ENCODE measurements at regions not wholly inside any gene's neighbourhood (a gene's known extent, or its start where the extent isn't known, plus 50 kb on each side); places are given as distances from the start of the nearest gene placed in this dataset.

DNA sequence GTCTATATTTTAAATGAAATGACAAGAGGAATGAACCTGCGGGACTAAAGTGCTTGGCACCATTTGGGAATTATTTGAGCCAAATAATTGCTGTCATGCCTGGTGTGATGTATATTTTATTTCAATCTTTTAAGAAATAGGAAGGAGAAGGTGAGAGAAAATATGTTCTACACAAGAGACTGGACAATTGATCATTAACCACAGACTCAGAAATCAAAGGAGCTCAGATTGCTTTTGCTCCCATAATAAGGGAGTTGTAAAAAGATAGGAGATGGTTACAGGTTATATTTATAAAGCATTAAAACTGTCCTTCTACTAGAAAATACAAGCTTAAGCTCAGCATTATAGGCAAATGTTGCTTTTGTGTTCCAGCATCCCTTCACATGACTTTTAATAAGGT lies 515.2 kb upstream of the SULF2 start:
- DNase-seq (ENCODE audit: low read depth) = no peak

GRCh38 chr20:48298851-48299484 lies 513.7 kb upstream of the SULF2 start:
- DNase-seq (ENCODE audit: low read depth) = peak; percentile 49

GRCh38 chr20:48298433-48298832 lies 513.2 kb upstream of the SULF2 start:
- no peak for DNase-seq (ENCODE audit: low read depth)

GRCh38 chr20:48295966-48296421 lies 510.7 kb upstream of the SULF2 start:
- no peak for DNase-seq (ENCODE audit: low read depth)

DNA sequence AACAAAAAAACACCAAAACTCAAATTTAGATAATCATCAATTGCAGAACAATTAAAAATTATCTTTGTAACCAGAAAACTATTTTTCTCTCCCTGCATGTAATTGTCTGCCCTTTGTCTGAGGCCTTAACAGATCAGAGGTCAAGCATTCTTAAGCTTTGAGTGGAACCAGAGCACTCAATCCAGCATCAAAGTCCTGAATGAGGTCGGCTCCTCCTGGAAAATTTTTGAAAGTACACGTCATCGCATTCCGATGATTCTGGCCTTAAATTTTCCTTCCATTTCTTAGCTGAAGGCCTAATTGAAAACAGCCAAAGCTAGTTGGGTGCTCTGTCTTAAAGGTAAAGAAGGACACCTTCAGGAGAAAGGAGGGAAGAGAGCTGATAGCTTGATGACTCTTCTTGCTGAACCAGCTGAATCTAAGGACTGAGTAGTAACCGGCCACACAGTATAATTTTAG lies 510.2 kb upstream of the SULF2 start:
- DNase-seq (ENCODE audit: low read depth) = peak; percentile 92

DNA sequence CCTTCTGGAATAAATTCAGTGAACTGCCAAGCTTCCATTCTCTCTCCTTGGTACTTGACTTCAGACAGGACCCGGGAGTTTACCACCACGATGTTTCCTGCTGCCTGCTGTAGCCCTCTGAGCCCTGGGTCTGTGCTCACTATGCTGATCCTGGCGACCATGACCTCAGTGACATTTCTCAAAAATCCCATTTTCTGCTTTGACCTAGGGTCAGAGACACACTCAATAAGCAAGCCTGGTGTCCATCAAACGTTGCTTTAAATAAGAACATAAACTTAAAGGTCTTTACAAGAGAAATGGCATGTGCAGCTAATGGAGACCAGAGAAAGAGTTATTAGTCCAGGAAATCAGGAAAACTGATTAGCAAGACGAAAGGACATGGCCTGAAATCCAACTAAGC lies 509.7 kb upstream of the SULF2 start:
- DNase-seq (ENCODE audit: low read depth) = no peak

DNA sequence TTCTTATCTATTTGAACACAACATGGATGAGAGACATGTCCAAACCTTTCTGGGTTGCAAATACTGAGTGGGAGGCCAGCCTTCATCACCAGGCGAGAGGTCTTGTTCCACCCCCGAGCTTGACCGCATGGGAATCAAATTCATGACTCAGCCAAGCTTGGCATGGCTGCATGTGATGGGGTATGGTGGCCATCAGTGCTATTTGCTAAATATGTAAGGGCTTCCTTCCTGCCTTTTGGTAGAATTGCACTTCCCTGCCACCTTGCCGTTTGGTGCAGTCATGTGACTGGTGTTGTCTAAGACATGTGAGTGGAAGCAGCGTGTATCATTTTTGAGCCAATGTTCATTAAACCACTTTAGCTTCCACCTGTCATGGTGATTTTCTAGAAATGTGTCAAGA lies 508.9 kb upstream of the SULF2 start:
- DNase-seq (ENCODE audit: low read depth) = no peak

GRCh38 chr20:48293671-48294070 lies 508.4 kb upstream of the SULF2 start:
- no peak for DNase-seq (ENCODE audit: low read depth)

- DNase-seq (ENCODE audit: low read depth) = no peak
These were observed 507.5 kb upstream of the SULF2 start for GRCh38 chr20:48292806-48293205.

DNA sequence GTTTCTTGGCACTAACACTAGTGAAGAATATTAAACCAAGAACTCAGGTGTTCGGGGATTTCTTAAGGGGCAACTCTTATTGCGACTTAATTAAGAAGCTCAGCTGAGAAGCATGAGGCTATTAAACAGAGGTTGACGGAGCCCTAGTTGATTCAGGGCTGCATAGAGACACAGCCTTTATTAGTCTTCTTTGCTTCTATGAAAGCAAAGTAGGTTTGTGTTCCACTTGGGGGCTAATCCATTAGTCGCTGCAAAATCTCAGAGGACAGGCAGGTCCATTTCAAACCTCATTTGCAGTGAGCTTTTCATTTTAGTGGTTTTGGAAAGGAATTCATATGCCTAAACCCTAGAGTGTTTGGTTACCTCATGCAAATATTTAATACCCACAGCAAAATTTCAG lies 506.6 kb upstream of the SULF2 start:
- no peak for DNase-seq (ENCODE audit: low read depth)

DNA sequence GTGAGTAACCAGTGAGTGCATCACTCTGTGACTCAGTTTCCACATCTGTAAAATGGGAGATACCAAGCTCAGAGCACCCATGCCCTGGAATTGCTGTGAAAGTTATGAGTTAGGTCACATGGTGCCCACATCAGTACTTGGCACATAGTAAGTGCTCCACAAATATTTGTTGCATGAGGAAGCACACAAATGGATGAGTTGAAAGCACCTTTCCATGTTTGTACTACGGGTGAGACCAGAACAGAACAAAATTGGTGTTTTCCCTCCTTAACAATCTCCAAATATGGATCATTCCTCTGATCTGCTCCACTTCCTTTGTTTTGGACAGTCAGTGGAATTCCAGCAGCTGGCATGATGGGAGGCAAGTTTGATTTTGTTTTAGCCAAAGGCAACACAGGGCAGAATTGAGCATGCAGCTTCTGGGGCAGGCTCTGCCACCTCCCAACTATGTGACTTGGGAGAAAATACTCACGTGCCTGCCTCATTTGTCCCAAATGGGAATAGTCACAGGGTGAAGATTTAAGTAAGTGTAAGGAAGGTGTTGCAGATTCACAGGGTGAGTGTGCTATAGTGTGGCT lies 503.7 kb upstream of the SULF2 start:
- no peak for DNase-seq (ENCODE audit: low read depth)

DNA sequence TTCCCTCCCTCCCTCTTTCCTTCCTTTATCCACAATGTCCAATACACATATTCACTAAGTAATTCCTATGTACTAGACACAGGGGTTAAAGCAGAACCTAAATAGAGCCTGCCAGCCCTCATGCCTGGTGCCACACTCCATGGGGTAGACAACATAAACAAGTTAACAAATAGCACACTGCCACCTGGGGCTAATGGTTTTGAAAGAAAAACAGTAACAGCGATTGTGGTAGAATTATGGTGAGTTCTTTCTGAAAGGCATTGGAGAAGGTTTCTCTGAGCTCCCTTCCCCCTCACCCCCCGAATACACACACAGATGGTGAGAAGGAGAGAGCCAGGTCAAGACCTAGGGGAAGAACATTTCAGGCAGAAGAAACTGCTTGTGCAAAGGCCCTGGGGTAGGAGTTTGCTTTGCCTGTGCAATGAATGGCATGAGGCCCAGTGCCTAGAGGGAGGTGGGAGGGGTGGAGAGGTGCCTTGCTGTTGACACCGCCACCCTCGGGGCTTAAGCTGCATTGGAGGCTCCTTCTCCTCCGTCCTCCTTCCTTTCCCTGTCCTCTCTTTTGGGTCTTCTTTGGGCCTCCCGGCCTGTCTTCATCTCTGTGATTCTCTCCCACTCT lies 502.4 kb upstream of the SULF2 start:
- DNase-seq (ENCODE audit: low read depth) = no peak

GRCh38 chr20:48287021-48287494 lies 501.8 kb upstream of the SULF2 start:
- no peak for DNase-seq (ENCODE audit: low read depth)

- DNase-seq (ENCODE audit: low read depth) = no peak
These were observed 501.3 kb upstream of the SULF2 start for GRCh38 chr20:48286601-48287000.

GRCh38 chr20:48285656-48286055 lies 500.4 kb upstream of the SULF2 start:
- no peak for DNase-seq (ENCODE audit: low read depth)

DNA sequence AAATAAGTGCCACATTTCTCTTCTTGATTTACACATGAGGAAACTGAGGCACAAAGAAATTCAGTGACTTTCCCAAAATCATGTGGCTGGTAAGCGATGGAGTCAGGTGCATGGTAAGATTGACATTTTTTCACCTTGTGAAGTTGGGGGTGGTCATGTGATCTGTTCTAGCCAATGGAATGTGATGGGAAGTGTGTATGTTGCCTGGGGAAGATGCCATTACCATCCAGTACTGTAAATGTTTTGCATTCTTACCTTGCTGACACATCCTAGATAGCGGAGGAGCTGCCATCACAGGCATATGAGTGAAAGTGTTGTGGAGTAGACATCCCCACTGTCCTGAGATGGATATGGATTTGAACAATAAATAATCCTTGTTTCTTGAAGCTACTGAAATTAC lies 499.6 kb upstream of the SULF2 start:
- no peak for DNase-seq (ENCODE audit: low read depth)

DNA sequence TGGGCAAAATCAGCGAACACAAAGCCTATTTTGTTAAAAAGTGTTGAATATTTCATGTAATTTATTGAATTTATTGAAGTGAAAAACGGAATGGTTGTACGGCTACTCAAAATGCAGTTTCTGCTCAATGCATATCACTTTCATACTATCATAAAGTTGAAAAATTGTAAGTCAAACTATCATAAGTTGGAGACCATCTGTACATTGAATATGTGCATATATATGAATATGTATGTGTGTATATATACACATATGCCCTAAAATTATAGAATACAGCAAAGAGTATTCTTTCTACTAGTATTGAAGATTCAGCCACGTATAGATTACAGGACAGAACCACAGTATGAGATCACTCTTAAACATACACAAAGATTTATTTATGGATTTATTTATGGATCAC lies 499.0 kb upstream of the SULF2 start:
- no peak for DNase-seq (ENCODE audit: low read depth)

- no peak for DNase-seq (ENCODE audit: low read depth)
These were observed 498.3 kb upstream of the SULF2 start for GRCh38 chr20:48283470-48284110.

GRCh38 chr20:48282591-48283228 lies 497.4 kb upstream of the SULF2 start:
- DNase-seq (ENCODE audit: low read depth) = no peak

DNA sequence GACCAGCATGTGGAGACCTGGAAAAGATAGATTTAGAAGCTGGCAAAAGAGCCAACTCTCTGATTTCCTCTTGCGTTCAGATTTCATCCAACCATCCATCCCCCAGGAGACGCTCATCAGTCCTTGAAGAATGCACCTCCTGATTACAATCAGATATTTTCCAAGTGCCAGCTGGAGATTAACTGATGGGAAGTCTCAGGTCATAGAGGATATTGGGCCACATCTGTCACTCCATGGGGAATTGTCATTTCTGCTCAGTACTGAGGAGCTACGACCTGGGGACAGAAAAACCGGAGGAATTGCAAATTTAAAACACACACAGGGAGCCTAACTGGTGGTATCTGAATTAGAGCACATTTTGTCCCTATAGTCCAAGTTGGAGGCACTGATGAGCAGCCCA lies 496.2 kb upstream of the SULF2 start:
- no peak for DNase-seq (ENCODE audit: low read depth)

- no peak for DNase-seq (ENCODE audit: low read depth)
These were observed 493.7 kb upstream of the SULF2 start for GRCh38 chr20:48278961-48279481.

DNA sequence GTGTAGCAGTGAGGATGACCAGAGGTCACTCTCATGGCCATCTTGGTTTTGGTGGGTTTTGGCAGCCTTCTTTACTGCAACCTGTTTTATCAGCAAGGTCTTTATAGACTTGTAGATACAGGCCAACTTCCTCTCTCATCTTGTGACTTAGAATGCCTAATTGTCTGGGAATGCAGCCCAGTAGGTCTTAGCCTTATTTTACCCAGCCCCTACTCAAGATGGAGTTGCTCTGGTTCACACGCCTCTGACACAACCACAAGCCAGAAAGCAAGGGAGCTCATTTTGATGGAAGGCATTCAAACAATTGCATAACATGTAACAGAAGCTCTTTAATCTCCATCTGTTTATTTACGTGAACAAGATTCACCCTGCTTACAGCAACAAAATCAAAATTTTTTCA lies 492.0 kb upstream of the SULF2 start:
- DNase-seq (ENCODE audit: low read depth) = no peak
